ENCODE measurements at regions not wholly inside any gene's neighbourhood (a gene's known extent, or its start where the extent isn't known, plus 50 kb on each side); places are given as distances from the start of the nearest gene placed in this dataset.

DNA sequence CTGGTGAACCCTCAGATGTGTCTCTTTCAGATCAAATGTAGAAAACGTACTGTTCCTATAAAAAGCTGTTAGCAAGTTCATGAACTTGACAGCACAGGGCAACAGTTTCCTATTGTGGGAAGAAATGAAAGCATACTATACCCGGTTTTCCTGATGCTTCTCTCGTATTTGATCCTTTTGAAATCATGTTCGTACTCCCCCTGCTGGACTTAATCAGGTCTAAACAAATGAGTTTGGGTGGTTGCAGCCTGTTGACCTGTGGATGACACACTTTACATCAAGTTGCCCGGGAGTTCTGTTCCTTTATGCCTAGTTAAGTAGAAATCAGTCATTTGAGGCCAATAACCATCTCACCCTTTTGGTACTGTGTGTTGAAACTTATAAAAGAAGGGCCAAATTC lies 1992.3 kb downstream of the MAT2B start:
- no peak for TF ChIP-seq CTCF (IDR thresholded peaks at IDR 0.05)
- no peak for TF ChIP-seq EZH2 (IDR thresholded peaks at IDR 0.05; ENCODE audit: borderline replicate concordance, insufficient read depth, low read depth, low read length, poor library complexity, severe bottlenecking)
